KG1 (cell line): ENCODE measurements at regions not wholly inside any gene's neighbourhood (a gene's known extent, or its start where the extent isn't known, plus 50 kb on each side); places are given as distances from the start of the nearest gene placed in this dataset.
"Not testable (repeated sequence)": the region's sequence is repeated elsewhere in the genome, so short reads cannot be mapped to it uniquely, and the experiment has no call there.

Experiments used
- DNase-seq: peaks from one replicate; lab custom pipeline; 2025; lab: John Stamatoyannopoulos, UW

- no peak for DNase-seq
Observed at GRCh38 chr18:46226461-46226860, 122.3 kb downstream of the HAUS1 start.

DNA sequence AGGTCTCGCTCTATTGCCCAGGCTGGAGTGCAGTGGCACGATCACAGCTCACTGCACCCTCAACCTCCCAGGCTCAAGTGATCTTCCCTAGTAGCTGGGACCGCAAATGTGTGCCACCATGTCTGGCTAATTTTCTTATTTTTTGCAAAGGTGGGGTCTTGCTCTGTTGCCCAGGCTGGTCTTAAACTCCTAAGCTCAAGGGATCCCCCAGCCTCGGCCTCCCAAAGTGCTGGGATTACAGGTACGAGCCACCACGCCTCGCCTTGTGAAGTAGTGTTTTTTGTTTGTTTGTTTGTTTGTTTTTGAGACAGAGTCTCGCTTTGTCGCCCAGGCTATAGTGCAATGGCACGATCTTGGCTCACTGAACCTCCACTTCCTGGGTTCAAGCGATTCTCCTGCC, 125.5 kb downstream of the HAUS1 start:
- DNase-seq, result not testable (repeated sequence)

DNA sequence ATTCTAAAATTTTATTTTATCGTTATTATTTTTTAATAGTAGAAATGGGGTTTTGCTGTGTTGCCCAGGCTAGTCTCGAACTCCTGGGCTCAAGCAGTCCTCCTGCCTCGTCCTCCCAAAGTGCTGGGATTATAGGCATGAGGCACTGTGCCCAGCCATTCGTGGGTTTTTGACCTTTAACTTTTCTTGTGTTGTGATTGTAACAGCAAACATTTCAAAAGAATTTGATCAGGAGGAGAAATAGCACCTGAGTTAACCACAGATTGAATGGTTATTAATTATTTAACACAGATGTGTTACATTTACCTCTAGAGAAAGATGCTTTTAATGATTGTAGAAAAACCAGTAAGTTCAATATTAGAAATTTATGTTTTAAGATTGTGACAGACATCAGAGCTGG, 132.0 kb downstream of the HAUS1 start:
- no peak for DNase-seq

DNA sequence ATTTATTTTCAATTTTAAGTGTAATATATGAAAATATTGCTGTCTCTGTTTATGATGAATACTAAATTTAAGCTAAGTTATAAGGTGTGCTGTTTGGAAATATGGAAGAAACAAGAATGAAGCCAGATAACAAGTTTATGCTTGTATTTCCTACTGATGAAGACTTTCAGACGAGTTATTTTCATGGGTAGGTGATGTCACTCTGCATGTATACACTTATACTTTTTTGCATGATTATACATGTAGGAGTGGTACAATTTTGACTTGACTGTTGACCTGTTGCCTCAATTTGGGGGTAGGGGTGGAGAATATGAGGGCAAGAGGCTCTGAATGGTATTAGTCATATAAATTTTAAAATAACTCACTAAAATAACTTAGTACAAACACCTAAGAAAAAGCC, 133.7 kb downstream of the HAUS1 start:
- DNase-seq, result no peak

GRCh38 chr18:46239549-46239948, 135.4 kb downstream of the HAUS1 start:
- DNase-seq, result no peak

DNA sequence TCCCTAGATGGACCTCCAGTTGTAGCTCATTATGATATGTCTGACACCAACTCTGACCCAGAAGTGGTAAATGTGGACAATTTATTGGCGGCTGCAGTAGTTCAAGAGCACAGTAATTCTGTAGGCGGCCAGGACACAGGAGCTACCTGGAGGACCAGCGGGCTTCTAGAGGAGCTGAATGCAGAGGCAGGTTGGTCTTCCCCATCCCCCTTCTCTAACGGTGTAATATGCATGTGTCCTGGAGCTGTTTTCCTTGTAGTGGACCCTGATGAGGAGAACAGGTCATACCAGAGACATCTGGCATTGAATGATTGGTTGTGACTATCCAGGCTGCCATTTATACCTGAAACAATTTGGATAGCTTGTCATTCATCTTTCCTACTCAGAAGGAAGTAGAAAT, 135.8 kb downstream of the HAUS1 start:
- DNase-seq, result no peak

DNA sequence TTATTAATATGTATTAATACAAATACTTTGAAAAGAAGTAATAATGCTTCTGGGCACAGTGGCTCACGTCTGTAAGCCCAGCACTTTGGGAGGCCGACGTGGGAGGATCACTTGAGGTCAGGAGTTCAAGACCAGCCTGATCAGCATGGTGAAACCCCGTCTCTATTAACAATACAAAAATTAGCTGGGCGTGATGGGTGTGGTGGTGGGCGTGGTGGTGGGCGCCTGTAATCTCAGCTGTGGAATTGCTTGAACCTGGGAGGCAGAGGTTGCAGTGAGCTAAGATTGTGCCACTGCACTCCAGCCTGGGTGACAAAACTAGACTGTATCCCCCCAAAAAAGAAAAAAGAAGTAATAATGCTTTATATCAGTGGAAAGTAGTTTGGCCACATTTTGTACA, 137.2 kb downstream of the HAUS1 start:
- DNase-seq, result not testable (repeated sequence)

DNA sequence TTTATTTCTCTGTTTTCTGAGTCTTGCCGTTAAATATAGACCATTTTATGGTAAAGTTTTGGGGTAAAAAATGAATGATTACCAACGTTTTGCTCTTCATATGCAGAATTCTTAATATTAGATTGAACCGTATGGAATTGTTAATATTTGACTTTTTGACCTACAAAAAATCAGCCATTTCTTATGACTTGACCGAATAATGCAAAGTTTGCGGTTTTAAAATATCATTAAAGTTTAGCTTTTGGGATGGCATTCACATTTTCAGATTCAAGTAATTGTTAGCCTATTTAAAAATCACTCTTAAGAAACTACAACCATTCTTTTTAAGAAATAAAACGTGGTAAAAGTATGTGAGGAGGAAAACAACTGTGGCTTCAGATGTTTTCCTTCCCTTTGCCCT, 138.0 kb downstream of the HAUS1 start:
- DNase-seq, result no peak

- DNase-seq, result no peak
Observed at GRCh38 chr18:46243095-46243494, 138.9 kb downstream of the HAUS1 start.

DNA sequence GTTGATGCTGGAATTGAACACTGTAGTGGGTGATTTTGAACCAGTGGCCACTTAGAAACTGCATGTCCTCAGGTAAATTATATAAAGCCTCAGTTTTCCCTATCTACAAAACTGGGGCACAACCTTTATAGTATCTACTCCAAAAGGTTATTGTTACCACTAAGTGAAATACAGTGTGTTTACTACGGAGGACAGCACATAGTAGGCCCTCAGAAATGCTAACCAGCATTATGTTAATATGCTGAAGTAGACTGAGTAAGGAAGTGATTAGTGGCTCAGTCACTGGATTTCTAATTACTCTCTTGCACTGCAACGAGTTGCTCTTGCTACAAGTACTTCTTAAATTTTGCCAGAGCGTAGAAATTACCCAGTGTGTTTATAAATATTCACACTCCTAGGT, 139.5 kb downstream of the HAUS1 start:
- no peak for DNase-seq

DNA sequence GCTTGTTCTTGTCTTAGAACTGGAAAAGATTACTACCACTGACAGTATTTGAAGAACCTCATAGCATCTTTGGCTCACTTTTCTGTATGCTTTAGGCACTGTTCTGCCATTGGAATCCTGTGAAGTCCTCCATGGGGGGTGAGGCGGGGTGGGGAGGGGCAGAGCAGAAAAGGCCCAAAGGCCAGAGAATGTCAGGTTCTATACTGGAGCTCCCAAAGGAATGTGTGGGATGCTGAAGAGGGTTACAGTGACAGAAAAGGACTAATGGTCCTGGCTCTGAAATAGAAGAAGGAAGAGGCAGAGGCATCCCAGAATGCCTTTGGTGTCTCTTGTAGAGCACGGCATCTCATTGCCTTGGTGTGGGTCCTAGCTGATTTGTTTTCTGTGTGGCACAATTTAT, 141.9 kb downstream of the HAUS1 start:
- no peak for DNase-seq

- no peak for DNase-seq
Observed at GRCh38 chr18:46247942-46248341, 143.8 kb downstream of the HAUS1 start.

DNA sequence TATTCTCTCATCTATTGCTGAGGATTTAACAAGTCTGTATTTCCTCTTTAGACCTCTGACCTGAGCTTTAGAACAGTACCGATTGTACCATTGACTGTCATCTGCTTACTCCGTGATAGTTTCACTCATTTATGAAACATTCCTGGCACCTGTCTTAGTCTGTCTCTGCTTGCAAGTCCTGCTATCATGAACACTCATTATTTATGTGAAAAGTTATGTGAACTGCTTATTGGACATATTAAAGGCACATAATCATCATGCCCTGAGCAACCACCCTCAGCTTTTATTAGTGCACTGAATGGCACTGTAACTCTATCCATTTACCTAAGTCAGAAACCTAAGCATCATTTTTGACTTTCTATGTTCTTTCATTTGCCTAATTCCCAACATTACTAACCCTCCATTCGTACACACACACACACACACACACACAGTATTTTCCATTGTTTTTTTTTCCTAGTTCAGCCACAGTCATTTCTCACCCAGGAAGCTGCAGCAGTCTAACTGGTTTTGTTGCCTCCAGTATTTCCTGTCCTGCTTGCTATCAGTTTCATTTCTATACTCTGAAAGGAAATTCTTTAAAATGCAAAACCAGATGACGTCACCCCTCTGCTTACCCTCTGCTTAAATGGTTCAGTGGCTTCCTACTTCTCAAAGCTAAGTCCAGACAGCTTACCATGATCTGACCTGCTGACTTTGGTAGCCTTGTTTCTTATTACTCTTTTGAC, 146.1 kb downstream of the HAUS1 start:
- DNase-seq, result peak; percentile 50

DNA sequence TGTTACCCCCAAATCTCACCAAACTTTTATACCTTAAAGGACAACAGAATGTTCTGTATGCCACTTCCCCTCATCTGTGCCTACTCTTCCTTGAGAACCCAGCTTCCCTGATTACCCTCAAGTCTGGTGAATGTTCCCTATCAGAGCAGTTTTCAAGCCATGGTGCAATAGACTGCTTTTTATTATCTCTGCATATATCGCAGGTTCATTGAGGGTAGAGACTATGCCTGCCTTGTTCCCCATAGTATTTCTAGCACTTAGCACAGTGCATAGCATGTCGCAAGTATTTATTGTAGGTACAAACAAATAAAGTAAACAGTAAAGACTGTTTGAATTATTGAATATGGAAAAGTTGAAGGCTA, 146.6 kb downstream of the HAUS1 start:
- no peak for DNase-seq

DNA sequence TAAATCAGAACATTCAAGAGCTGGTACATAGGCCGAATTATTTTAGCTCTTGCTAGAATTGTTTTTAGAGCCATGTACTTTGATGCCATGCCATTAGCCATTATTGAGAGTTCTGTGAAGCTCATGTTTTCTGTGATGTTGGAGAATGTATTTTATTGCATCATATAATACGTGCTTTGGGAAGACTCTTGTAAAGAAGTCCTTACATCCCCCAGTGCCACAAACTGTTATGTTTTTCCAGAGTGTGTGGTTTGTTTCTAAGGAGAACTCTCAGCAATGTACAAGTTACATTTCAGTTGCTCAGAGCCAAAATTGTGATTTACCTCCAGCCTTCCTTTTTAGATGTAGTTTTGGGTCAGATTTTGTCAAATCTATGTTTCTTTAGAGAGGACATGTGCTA, 148.6 kb downstream of the HAUS1 start:
- no peak for DNase-seq

- DNase-seq, result no peak
Observed at GRCh38 chr18:46253498-46253897, 149.3 kb downstream of the HAUS1 start.

DNA sequence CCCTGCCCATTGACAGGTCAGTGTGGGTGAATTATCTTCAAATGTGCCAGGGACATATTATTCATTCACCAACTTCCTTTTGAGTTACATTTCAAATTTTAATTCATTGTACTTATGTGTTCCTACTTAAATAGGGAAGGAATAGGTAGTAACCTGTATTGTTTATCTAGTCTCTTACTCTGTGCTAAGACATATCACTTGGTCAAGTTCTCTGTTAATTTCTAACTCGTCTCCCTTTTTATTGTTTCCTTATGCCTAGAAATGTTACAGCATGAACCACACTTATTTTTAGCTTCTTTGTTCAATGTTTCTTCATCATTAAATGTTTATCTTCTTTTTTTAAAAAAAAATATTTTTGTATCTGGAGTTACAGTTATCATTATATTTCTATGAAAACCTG, 151.9 kb downstream of the HAUS1 start:
- DNase-seq, result no peak

GRCh38 chr18:46257366-46257765, 153.2 kb downstream of the HAUS1 start:
- DNase-seq, result no peak

DNA sequence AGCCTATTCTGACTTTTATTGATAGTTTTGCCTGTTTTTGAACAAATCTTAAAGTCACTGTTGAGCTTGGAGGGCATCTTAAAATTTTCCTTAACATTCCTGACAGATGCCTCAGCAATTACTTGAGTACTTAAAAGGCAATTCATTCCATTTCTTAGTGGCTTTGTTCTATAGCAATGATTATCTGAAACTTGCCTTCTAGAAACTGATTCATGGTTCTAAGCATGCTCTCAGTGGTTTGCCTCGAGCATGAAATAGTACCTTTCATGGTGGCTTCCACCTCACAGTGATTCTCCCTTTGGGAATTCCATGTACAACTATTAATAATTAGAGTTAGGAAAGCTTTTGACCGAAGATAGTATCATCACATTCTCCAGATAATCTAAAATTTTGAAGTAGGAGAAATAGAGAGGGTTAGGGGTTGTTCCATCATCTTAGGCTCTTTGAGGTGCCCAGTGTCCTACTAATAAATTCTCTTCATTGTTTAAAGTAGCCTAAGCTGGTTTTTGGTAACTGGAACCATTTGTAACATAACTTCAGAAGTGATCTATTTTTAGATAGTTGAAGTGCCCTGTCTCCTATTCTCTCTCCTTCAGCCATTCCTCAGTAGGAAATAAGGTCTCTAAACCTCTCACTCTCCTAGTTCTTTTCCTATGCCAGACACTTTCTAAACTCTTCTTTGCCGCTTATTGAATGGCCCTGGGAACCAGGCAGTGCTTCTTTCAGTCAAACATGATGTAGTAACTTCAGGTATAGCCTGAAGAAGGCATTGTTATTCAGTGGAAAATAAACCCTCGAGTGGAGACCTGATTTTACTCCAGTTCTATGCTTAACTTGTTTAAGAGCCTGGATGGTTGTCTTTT, 156.1 kb downstream of the HAUS1 start:
- no peak for DNase-seq

GRCh38 chr18:46260879-46261143, 156.6 kb downstream of the HAUS1 start:
- no peak for DNase-seq

DNA sequence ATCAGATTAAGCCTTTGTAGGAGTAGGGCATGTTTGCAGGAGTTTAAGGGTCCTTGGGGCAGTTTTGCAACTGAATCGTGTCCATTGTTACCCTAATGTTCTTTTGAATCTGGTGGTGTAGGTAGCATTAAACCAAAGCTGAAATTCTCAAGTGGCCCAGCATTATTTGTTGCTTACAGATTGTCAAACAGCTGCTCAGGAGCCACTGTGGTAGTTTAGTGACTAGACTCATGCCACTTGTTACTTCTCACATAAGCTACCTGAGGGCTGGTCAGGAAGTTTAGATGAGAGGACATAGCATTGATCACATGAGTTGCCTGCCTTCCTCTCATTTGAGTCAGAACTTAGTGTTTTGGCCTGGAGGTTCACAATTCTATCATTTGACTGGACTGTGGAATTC, 157.6 kb downstream of the HAUS1 start:
- DNase-seq, result no peak

DNA sequence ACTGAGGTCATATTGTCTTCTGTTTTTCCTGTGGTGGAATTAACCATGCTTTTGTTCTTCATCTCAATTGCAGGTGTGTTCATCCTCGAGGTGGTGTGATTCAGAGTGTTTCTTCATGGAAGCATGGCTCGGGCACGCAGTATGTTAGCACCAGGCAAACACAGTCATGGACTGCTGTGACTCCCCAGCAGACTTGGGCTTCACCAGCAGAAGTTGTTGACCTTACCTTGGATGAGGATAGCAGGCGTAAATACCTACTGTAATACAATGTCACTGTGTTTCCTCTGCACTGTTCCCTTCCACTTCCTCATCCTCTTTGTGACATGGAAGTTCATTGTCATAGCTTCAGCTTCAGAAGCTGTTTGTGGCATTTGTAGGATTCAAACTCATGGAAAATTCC, 158.7 kb downstream of the HAUS1 start:
- DNase-seq, result no peak

- DNase-seq, result no peak
Observed at GRCh38 chr18:46264255-46264654, 160.1 kb downstream of the HAUS1 start.
